ENCODE measurements at regions not wholly inside any gene's neighbourhood (a gene's known extent, or its start where the extent isn't known, plus 50 kb on each side); places are given as distances from the start of the nearest gene placed in this dataset.

GRCh38 chr6:139438775-139439174 lies 64.3 kb upstream of the CITED2 start:
- no peak for TF ChIP-seq POLR2A (IDR thresholded peaks at IDR 0.05)
- TF ChIP-seq, protein P1, sequence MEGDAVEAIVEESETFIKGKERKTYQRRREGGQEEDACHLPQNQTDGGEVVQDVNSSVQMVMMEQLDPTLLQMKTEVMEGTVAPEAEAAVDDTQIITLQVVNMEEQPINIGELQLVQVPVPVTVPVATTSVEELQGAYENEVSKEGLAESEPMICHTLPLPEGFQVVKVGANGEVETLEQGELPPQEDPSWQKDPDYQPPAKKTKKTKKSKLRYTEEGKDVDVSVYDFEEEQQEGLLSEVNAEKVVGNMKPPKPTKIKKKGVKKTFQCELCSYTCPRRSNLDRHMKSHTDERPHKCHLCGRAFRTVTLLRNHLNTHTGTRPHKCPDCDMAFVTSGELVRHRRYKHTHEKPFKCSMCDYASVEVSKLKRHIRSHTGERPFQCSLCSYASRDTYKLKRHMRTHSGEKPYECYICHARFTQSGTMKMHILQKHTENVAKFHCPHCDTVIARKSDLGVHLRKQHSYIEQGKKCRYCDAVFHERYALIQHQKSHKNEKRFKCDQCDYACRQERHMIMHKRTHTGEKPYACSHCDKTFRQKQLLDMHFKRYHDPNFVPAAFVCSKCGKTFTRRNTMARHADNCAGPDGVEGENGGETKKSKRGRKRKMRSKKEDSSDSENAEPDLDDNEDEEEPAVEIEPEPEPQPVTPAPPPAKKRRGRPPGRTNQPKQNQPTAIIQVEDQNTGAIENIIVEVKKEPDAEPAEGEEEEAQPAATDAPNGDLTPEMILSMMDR (IDR thresholded peaks at IDR 0.05) = no peak
